ENCODE measurements at regions not wholly inside any gene's neighbourhood (a gene's known extent, or its start where the extent isn't known, plus 50 kb on each side); places are given as distances from the start of the nearest gene placed in this dataset.

DNA sequence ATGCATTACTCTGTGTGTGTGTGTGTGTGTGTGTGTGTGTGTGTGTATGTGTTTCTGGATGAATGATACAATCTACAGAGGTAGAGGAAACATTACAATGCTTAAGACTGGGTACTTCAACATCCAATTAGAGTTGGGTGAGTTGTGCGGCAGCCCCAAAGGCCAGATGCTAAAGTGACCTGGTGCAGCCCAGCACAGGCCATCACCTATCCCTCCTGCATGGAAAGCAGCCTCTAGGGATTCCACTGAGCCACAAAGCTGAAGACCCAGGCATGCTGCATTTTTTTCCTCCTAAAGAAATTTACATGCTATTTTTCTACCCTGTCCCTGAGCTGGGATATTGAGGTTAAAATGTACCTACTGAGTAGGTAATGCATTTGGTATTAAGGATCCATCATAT is 79.1 kb upstream of the ETAA1 start:
- H3K4me3 ChIP-seq (ENCODE audit: low read depth, low read length), result no peak overlapping the region
- TF ChIP-seq, protein P1, sequence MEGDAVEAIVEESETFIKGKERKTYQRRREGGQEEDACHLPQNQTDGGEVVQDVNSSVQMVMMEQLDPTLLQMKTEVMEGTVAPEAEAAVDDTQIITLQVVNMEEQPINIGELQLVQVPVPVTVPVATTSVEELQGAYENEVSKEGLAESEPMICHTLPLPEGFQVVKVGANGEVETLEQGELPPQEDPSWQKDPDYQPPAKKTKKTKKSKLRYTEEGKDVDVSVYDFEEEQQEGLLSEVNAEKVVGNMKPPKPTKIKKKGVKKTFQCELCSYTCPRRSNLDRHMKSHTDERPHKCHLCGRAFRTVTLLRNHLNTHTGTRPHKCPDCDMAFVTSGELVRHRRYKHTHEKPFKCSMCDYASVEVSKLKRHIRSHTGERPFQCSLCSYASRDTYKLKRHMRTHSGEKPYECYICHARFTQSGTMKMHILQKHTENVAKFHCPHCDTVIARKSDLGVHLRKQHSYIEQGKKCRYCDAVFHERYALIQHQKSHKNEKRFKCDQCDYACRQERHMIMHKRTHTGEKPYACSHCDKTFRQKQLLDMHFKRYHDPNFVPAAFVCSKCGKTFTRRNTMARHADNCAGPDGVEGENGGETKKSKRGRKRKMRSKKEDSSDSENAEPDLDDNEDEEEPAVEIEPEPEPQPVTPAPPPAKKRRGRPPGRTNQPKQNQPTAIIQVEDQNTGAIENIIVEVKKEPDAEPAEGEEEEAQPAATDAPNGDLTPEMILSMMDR (IDR thresholded peaks at IDR 0.05; ENCODE audit: insufficient read depth, low read length), result no peak
- no peak for DNase-seq (ENCODE audit: low read depth)

DNA sequence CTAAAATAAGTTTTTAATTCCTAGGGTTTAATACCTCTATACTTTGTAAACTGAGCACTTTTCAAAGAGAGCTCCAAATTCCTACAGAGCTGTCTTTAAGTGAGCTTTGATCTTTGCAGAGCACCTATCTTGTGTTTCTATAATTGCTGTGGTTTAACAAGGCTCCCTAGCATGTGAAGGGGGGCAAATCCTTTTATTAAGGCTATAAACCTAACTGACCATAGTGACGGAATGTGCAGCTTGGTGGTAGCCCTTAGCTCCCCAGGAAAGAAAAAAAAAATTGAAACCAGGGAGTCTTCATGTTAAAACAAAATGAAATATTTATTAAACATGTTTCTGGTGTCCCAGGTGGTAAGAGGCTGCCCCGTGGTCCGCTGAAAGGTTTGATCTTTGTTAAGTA is 78.6 kb upstream of the ETAA1 start:
- H3K4me3 ChIP-seq (ENCODE audit: low read depth, low read length), result no peak overlapping the region
- TF ChIP-seq, protein P1 (IDR thresholded peaks at IDR 0.05; ENCODE audit: insufficient read depth, low read length), result no peak
- no peak for DNase-seq (ENCODE audit: low read depth)

DNA sequence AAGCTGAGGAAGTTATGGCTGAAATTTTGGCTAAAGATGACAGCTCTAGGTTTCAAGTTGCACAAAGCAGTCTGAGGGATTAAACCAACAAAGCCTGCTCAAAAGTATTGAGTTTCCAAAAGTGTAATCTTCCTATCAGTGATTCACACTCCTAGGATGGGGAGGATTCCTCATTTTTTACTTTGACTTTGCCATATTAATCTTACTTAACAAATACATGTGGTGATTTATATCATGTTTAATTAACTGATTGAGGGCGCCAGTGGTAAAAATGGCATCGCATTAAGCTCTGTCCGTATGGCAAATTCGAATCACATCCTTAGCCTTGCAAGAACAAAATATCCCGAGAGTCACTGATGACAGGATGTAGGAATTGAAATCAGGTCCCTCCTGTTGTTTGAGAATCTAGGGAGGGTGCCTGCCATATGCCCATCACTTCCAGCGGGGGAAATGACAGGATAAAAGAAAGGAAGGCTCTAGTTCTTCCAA is 78.1 kb upstream of the ETAA1 start:
- no peak overlapping the region for H3K4me3 ChIP-seq (ENCODE audit: low read depth, low read length)
- TF ChIP-seq, protein P1 (IDR thresholded peaks at IDR 0.05; ENCODE audit: insufficient read depth, low read length), result no peak
- DNase-seq (ENCODE audit: low read depth), result peak; percentile 37

DNA sequence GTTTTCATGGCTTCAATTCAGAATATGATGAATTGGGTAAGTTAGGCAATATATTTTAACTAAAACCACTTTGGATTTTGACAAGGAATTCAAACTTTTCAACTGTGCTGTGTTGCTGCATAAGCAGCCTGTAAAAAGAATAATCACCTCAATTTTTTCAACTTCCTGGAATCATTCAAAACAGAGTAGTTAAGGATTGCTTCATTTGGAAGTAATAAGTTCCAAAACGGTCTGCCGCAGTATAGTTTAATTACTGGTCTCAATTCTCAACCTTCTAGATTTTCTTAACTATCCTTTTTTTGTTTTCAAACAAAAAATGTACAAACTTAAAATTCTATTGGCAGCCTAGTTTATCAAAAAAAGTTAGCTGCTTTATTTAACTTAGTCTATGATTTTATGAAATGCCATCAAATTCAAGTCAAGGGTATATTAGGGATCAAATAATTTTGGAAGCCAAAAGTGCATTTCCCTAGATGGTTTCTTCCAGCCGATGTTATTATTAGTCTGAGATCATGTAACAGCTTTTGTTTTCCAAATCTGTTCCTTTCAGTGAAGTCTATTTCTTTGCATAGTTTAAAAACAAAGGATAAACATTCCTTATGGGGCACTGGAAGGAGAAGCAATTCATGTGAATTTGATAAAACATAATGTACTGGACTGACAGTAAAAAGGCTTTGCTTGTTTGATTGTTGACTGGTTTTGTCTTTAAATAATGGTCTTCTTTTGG is 76.1 kb upstream of the ETAA1 start:
- TF ChIP-seq, protein P1 (IDR thresholded peaks at IDR 0.05; ENCODE audit: insufficient read depth, low read length), result no peak
- peak; percentile 51 for DNase-seq (ENCODE audit: low read depth)
- H3K4me3 ChIP-seq (ENCODE audit: low read depth, low read length), result no peak overlapping the region

DNA sequence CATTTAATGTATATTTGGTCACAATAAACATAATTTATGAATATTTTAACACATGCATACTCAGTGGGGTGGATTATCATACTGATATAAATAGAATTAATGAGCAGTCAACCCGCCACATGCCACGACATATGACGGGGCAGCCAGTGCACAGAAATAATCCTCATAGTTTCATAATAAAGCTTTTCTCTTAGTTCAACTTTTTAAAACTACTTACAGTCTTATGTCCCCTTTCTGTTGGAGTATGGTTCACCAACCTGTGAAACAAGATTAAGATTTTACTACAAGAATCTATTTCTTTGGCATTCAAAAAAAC is 75.6 kb upstream of the ETAA1 start:
- no peak for DNase-seq (ENCODE audit: low read depth)
- no peak overlapping the region for H3K4me3 ChIP-seq (ENCODE audit: low read depth, low read length)
- TF ChIP-seq, protein P1 (IDR thresholded peaks at IDR 0.05; ENCODE audit: insufficient read depth, low read length), result no peak

DNA sequence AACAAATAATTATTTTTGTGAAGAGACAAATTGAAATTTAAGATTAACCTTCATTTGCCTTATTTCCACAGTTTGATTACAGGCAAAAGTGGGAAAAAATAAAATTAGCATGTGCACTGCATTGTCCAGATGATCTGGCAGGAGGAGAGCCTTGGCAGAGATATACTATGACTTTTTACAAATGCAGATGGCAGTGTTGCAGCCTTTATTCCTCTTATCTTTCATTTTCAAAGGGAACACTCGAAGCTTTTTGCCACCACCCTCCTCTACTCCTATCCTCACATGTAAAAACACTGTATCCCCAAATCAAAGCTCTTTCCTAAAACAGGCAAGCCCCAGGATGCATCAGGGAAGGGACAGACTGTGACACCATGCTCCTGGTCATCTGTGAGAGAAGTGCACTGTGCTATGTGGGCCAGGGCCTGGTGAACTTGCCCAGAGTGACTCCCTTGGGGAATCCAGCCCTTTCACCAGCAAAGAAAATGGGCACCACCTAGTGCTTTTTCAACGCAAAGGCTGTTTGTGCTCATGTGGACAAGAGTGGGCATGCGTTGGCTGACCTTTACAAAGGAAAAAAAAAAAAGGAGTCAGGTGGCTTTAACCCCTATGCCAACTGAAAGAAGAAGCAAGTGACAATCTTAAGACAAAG is 74.7 kb upstream of the ETAA1 start:
- peak; percentile 77 for DNase-seq (ENCODE audit: low read depth)
- TF ChIP-seq, protein P1 (IDR thresholded peaks at IDR 0.05; ENCODE audit: insufficient read depth, low read length), result peak; percentile 62

More for the DNA sequence above, 74.7 kb upstream of the ETAA1 start:
- no peak overlapping the region for H3K4me3 ChIP-seq (ENCODE audit: low read depth, low read length)
